Thymus (tissue), 11 donors: ENCODE measurements at regions not wholly inside any gene's neighbourhood (a gene's known extent, or its start where the extent isn't known, plus 50 kb on each side); places are given as distances from the start of the nearest gene placed in this dataset.

Experiments
- DNase-seq, 9 donors: peaks; one replicate each; pipeline ENCODE4 v3.0.0-alpha.2; 2013; ENCODE audit warnings: low spot score in 9 of 9, low read depth in 6 of 9, missing footprints in 1 of 9
- H3K27ac ChIP-seq, 2 donors: one replicate each; pipeline ENCODE4 v1.5.1; 2013; ENCODE audit warnings: control low read depth in 1 of 2, low read depth in 1 of 2, low read length in 1 of 2, mild to moderate bottlenecking in 1 of 2, moderate library complexity in 1 of 2
- H3K27me3 ChIP-seq, 2 donors: one replicate each; pipeline ENCODE4 v1.5.1; 2013; ENCODE audit warnings: low read length in 1 of 2; ENCODE audit not compliant: control insufficient read depth in 2 of 2, insufficient read depth in 1 of 2
- H3K36me3 ChIP-seq, 2 donors: one replicate each; pipeline ENCODE4 v1.5.1; 2013; ENCODE audit warnings: low read length in 1 of 2, mild to moderate bottlenecking in 1 of 2, moderate library complexity in 1 of 2; ENCODE audit not compliant: control insufficient read depth in 2 of 2, insufficient read depth in 2 of 2
- H3K4me1 ChIP-seq, 2 donors: one replicate each; pipeline ENCODE4 v1.5.1; 2013; ENCODE audit warnings: low read length in 2 of 2; ENCODE audit not compliant: control insufficient read depth in 2 of 2, insufficient read depth in 2 of 2
- H3K4me3 ChIP-seq, 2 donors: one replicate each; pipeline ENCODE4 v1.5.1; 2013; ENCODE audit warnings: low read length in 2 of 2, control low read depth in 1 of 2, mild to moderate bottlenecking in 1 of 2
- H3K9me3 ChIP-seq, 2 donors: one replicate each; pipeline ENCODE4 v1.5.1; 2013; ENCODE audit warnings: low read length in 1 of 2, mild to moderate bottlenecking in 1 of 2; ENCODE audit not compliant: control insufficient read depth in 2 of 2, insufficient read depth in 1 of 2
- WGBS: extraction: QIAGEN DNeasy Blood & Tissue Kit; methylation state at CpG from one replicate; pipeline ENCODE4 v1.1.7; 2013; 5-methylcytosine and 5-hydroxymethylcytosine counted together
- donor health status: healthy.

DNA sequence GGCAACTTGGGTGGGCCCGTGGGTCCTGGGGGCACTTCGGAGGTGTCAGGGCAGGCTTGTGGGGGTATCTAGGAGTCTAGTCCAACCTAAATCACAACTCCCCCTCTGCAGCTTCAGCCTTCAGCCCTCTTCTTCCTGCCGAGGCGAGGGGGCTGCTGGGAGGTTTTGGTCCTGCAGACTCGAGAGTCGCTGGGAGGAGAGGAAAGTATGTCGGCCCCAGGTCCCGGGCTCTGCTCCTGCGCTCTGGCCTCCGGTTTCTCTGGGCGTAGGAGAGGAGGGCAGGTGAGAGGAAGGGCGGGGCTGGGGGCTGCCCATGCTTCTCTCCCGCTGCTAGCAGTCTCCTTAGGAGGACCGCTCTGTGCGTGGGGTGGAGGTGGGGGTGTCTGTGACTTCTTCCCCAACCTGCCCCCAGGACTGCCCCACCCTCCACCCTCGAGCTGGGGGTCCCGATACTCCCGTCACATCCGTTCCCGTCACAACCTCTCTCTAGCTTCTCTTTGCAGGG, 139.8 kb upstream of the COL5A1 start:
- Histone ChIP-seq H3K27me3 (peaks cover 26 to 41% of the 10 kb centered on the region in 2 donors), H3K4me3 (no peak overlapping the region), H3K4me1 (peaks cover 0 to 5% of the 10 kb centered on the region in 2 donors), H3K9me3 (peaks cover 2 to 9% of the 10 kb centered on the region in 2 donors), H3K27ac (no peak overlapping the region), H3K36me3 (no peaks in the 10 kb centered on the region)
- DNase-seq, result no peak
- WGBS, result 50% methylated on average over 20 of the region's 20 CpGs

DNA sequence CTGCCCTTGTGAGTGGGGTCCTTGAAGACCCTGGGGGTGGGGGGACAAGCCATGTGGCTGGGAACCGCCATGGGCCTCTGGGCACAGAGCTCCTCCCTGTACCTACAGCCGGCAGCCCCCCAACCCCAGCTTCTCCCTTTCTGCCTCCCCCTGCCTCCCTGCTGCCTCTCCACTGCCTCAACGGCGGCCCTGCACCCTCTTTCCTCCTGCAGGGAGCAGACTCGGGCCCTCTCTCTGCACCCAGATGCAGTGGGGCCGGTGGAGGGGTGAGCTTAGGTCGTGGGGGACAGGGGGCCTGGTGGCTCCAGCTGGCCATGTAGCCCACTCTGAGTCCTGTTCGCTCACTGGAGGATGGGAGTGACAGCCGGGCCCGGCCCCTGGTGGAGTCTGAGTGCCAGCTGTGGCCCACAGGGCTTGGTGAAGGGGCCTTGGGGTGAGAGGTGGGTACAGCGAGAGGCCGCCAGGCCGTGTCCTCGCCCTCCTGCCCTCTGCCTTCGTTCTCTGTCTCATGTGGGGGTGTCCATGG, 139.3 kb upstream of the COL5A1 start:
- Histone ChIP-seq H3K27me3 (peaks cover 26 to 41% of the 10 kb centered on the region in 2 donors), H3K4me3 (no peak overlapping the region), H3K27ac (no peak overlapping the region), H3K4me1 (peaks cover 0 to 5% of the 10 kb centered on the region in 2 donors), H3K9me3 (peaks cover 2 to 9% of the 10 kb centered on the region in 2 donors), H3K36me3 (no peaks in the 10 kb centered on the region)
- WGBS, result 91% methylated on average over 15 of the region's 15 CpGs
- DNase-seq, result no peak

DNA sequence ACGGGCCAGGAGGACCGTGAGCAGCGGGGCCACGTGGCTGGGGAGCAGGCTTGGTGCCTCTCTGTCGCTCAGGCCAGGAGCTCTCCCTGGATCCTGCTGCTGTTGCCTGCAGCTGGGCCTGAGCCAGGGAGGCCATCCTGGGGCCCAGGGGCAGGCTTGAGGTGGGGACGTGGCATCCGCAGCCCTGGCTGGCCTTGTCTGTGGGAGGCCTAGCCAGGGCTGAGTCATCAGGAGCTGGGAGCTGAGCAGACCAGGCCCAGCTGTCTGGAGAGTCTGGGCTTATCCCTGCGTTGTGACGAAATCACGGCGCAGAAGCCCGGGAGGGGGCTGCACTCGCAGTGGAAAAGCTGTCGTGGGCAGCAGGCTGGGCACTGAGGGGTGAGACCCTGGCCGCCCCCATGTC, 138.8 kb upstream of the COL5A1 start:
- H3K27ac ChIP-seq, result no peak overlapping the region
- no peaks in the 10 kb centered on the region for H3K36me3 ChIP-seq
- H3K4me1 ChIP-seq, result peaks cover 0 to 5% of the 10 kb centered on the region in 2 donors
- no peak for DNase-seq
- 93% methylated on average over 15 of the region's 15 CpGs for WGBS
- no peak overlapping the region for H3K4me3 ChIP-seq
- peaks cover 2 to 9% of the 10 kb centered on the region in 2 donors for H3K9me3 ChIP-seq
- H3K27me3 ChIP-seq, result peaks cover 26 to 41% of the 10 kb centered on the region in 2 donors

- Histone ChIP-seq H3K4me1 (peaks cover 0 to 5% of the 10 kb centered on the region in 2 donors), H3K9me3 (peaks cover 2 to 9% of the 10 kb centered on the region in 2 donors), H3K36me3 (no peaks in the 10 kb centered on the region), H3K27ac (no peak overlapping the region), H3K27me3 (peaks cover 26 to 41% of the 10 kb centered on the region in 2 donors), H3K4me3 (no peak overlapping the region)
- WGBS, result 94% methylated on average over 9 of the region's 9 CpGs
- no peak for DNase-seq
These were observed 138.1 kb upstream of the COL5A1 start for GRCh38 chr9:134503301-134504105.

GRCh38 chr9:134504106-134504385, 137.6 kb upstream of the COL5A1 start:
- DNase-seq, result no peak
- Histone ChIP-seq H3K27me3 (peaks cover 26 to 41% of the 10 kb centered on the region in 2 donors), H3K4me1 (peaks cover 0 to 5% of the 10 kb centered on the region in 2 donors), H3K27ac (no peak overlapping the region), H3K36me3 (no peaks in the 10 kb centered on the region), H3K4me3 (no peak overlapping the region), H3K9me3 (peaks cover 2 to 9% of the 10 kb centered on the region in 2 donors)
- WGBS, result 98% methylated on average over 7 of the region's 7 CpGs

DNA sequence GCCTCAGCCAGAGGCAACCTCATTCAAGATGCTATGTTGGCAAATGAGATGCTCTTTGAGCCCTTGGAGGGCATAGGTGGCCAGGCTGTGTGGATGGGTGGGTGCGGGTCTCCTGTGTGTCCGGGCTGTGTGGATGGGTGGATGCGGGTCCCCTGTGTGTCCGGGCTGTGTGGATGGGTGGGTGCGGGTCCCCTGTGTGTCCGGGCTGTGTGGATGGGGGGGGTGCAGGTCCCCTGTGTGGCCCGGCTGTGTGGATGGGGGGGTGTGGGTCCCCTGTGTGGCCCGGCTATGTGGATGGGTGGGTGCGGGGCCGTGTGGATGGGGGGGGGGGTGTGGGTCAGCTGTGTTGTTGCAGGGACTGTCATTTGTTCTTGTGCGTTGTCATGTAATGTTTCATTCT, 136.6 kb upstream of the COL5A1 start:
- Histone ChIP-seq H3K27ac (no peak overlapping the region), H3K36me3 (no peaks in the 10 kb centered on the region), H3K9me3 (peaks cover 2 to 9% of the 10 kb centered on the region in 2 donors), H3K4me1 (peaks cover 0 to 5% of the 10 kb centered on the region in 2 donors), H3K4me3 (no peak overlapping the region), H3K27me3 (peaks cover 26 to 41% of the 10 kb centered on the region in 2 donors)
- DNase-seq, result no peak
- WGBS, result 85% methylated on average over 11 of the region's 11 CpGs

DNA sequence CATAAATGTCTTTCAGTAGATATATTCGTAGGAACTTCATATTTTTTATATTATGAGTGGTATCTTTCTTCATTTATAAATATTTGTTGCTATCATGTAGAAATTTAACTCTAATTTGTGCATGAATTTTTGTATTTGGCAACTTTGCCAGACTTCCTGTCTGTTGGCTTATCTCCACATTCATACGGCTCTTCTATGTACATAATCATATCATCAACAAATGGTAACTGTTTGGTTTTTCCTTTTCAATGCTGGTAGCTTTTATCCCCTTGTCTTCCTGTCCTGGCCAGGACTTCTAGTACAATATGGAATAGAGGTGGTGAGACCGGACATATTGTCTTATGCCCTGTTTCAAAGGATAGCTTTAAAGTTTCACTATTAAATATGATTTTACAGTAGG, 132.3 kb upstream of the COL5A1 start:
- no peak overlapping the region for H3K4me3 ChIP-seq
- 53% methylated on average over 3 of the region's 3 CpGs for WGBS
- H3K9me3 ChIP-seq, result peaks cover 0 to 5% of the 10 kb centered on the region in 2 donors
- DNase-seq, result no peak
- no peak overlapping the region for H3K27ac ChIP-seq
- no peaks in the 10 kb centered on the region for H3K4me1 ChIP-seq
- H3K36me3 ChIP-seq, result no peaks in the 10 kb centered on the region
- H3K27me3 ChIP-seq, result no peaks in the 10 kb centered on the region

DNA sequence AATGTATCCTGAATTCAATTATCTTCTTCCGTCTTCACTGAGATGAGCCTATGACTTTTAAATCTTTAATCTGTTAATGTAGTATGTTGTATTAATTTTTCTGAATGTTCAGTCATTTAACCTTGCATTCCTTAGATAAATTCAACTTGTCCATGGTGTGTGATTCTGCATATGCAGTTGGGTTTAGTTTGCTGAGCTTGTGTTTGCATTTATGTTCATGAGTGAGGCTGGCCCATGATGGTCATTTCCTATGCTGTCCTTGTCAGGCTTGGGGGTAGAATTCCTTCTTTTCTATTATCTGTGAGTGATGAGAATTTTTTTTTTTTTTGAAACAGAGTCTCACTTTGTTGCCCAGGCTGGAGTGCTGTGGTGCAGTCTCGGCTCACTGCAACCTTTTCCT, 131.8 kb upstream of the COL5A1 start:
- Histone ChIP-seq H3K36me3 (no peaks in the 10 kb centered on the region), H3K27ac (no peak overlapping the region), H3K27me3 (no peaks in the 10 kb centered on the region), H3K9me3 (peaks cover 0 to 10% of the 10 kb centered on the region in 2 donors), H3K4me1 (peaks cover 0 to 1% of the 10 kb centered on the region in 2 donors), H3K4me3 (no peak overlapping the region)
- no peak for DNase-seq
- 99% methylated on average over 2 of the region's 2 CpGs for WGBS

DNA sequence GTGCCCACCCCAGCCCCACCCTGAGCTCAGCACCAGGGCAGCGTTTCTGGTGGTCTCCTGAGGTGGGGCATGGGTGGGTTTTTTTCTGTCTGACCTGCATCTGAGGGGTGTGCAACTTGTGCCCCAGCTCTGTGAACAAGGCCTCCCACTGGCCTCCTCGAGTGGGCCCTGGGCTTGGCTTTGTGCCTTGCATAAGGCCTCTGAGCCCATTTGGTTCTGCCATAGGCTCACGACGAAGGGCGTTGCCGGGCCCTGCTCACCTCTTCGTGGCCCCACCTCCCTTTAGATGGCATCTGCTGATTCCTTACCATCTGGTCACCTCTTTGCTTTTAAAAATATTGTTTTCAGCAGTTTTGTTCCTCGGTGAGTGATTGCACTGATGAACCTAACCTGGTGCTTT, 127.1 kb upstream of the COL5A1 start:
- no peaks in the 10 kb centered on the region for H3K36me3 ChIP-seq
- peaks cover 0 to 10% of the 10 kb centered on the region in 2 donors for H3K9me3 ChIP-seq
- 96% methylated on average over 8 of the region's 8 CpGs for WGBS

More for the DNA sequence above, 127.1 kb upstream of the COL5A1 start:
- Histone ChIP-seq H3K4me3 (no peak overlapping the region), H3K27ac (no peak overlapping the region), H3K4me1 (peaks cover 0 to 5% of the 10 kb centered on the region in 2 donors), H3K27me3 (no peaks in the 10 kb centered on the region)
- no peak for DNase-seq
